ENCODE measurements at regions not wholly inside any gene's neighbourhood (a gene's known extent, or its start where the extent isn't known, plus 50 kb on each side); places are given as distances from the start of the nearest gene placed in this dataset.

GRCh38 chr15:62472616-62473299, 307.7 kb upstream of the C2CD4B start:
- intact Hi-C loops (cut with micrococcal nuclease), result no loop called here
- H3K27me3 ChIP-seq (replicated peaks in 1 of 4; ENCODE audit: control extremely low read depth in 1 of 4, control insufficient read depth in 3 of 4, insufficient read depth in 4 of 4, low read length in 3 of 4), result no peaks in the 10 kb centered on the region
- H3K27me3 Mint-ChIP-seq, result no peaks in the 10 kb centered on the region
- 87% methylated on average over 3 of the region's 6 CpGs for WGBS (ENCODE audit: insufficient coverage)
- H3K4me3 Mint-ChIP-seq, result no peak overlapping the region
- no peak for ATAC-seq (ENCODE audit: low read depth)
- no peak overlapping the region for H3K27ac Mint-ChIP-seq
- no peaks in the 10 kb centered on the region for H3K36me3 ChIP-seq (replicated peaks in 1 of 2; ENCODE audit: control extremely low read depth in 1 of 2, control insufficient read depth in 1 of 2, extremely low read depth in 1 of 2, insufficient read depth in 2 of 2, low read length in 1 of 2)
- DNase-seq, result no peak
- H3K9me3 Mint-ChIP-seq (ENCODE audit: insufficient read depth), result no peaks in the 10 kb centered on the region
- H3K9ac ChIP-seq (ENCODE audit: low read length), result no peak overlapping the region
- H3K4me1 Mint-ChIP-seq, result no peaks in the 10 kb centered on the region
- no peak overlapping the region for H3K4me3 ChIP-seq (ENCODE audit: control extremely low read depth in 1 of 5, extremely low read depth in 1 of 5, insufficient read depth in 1 of 5, low read depth in 2 of 5, low read length in 4 of 5)
- H3K4me2 ChIP-seq (replicated peaks; ENCODE audit: low read depth, low read length, poor library complexity, severe bottlenecking), result no peak overlapping the region
- no peaks in the 10 kb centered on the region for H3K79me2 ChIP-seq (ENCODE audit: control insufficient read depth, insufficient read depth, low read length)
- no peaks in the 10 kb centered on the region for H3K4me1 ChIP-seq (ENCODE audit: control insufficient read depth in 2 of 2, insufficient read depth in 2 of 2, low read length in 2 of 2)
- POLR2A ChIA-PET, result no interaction called here
- CTCF ChIA-PET, result no interaction called here
- H3K9me3 ChIP-seq (ENCODE audit: control extremely low read depth in 1 of 3, control insufficient read depth in 2 of 3, insufficient read depth in 1 of 3, low read length in 2 of 3), result no peaks in the 10 kb centered on the region
- no peak overlapping the region for H2AFZ ChIP-seq (ENCODE audit: insufficient read depth, low read depth, low read length, poor library complexity, severe bottlenecking)
- no peaks in the 10 kb centered on the region for H4K20me1 ChIP-seq (ENCODE audit: control insufficient read depth, insufficient read depth, low read length, poor library complexity, severe bottlenecking)
- no peak for TF ChIP-seq EZH2 (IDR thresholded peaks at IDR 0.05; ENCODE audit: borderline replicate concordance, insufficient read depth, low read depth, low read length, poor library complexity, severe bottlenecking)
- TF ChIP-seq CTCF (IDR thresholded peaks at IDR 0.05), result no peak
- no peak overlapping the region for H3K27ac ChIP-seq (ENCODE audit: low read length in 2 of 2)

GRCh38 chr15:62474021-62474770, 309.1 kb upstream of the C2CD4B start:
- Histone ChIP-seq H3K4me1 (ENCODE audit: control insufficient read depth in 2 of 2, insufficient read depth in 2 of 2, low read length in 2 of 2) (no peaks in the 10 kb centered on the region), H3K4me3 (ENCODE audit: control extremely low read depth in 1 of 5, extremely low read depth in 1 of 5, insufficient read depth in 1 of 5, low read depth in 2 of 5, low read length in 4 of 5) (no peak overlapping the region), H4K20me1 (ENCODE audit: control insufficient read depth, insufficient read depth, low read length, poor library complexity, severe bottlenecking) (no peaks in the 10 kb centered on the region), H3K36me3 (replicated peaks in 1 of 2; ENCODE audit: control extremely low read depth in 1 of 2, control insufficient read depth in 1 of 2, extremely low read depth in 1 of 2, insufficient read depth in 2 of 2, low read length in 1 of 2) (no peaks in the 10 kb centered on the region), H3K9ac (ENCODE audit: low read length) (no peak overlapping the region), H3K9me3 (ENCODE audit: control extremely low read depth in 1 of 3, control insufficient read depth in 2 of 3, insufficient read depth in 1 of 3, low read length in 2 of 3) (no peaks in the 10 kb centered on the region), H3K4me2 (replicated peaks; ENCODE audit: low read depth, low read length, poor library complexity, severe bottlenecking) (no peak overlapping the region), H2AFZ (ENCODE audit: insufficient read depth, low read depth, low read length, poor library complexity, severe bottlenecking) (no peak overlapping the region), H3K79me2 (ENCODE audit: control insufficient read depth, insufficient read depth, low read length) (no peaks in the 10 kb centered on the region), H3K27me3 (replicated peaks in 1 of 4; ENCODE audit: control extremely low read depth in 1 of 4, control insufficient read depth in 3 of 4, insufficient read depth in 4 of 4, low read length in 3 of 4) (no peaks in the 10 kb centered on the region), H3K27ac (ENCODE audit: low read length in 2 of 2) (no peak overlapping the region)
- no peak overlapping the region for H3K27ac Mint-ChIP-seq
- ChIA-PET POLR2A (no interaction called here), CTCF (no interaction called here)
- H3K9me3 Mint-ChIP-seq (ENCODE audit: insufficient read depth), result no peaks in the 10 kb centered on the region
- TF ChIP-seq EZH2 (IDR thresholded peaks at IDR 0.05; ENCODE audit: borderline replicate concordance, insufficient read depth, low read depth, low read length, poor library complexity, severe bottlenecking) (no peak), CTCF (IDR thresholded peaks at IDR 0.05) (no peak)
- ATAC-seq (ENCODE audit: low read depth) (no peak), DNase-seq (no peak)
- no peaks in the 10 kb centered on the region for H3K4me1 Mint-ChIP-seq
- no peak overlapping the region for H3K4me3 Mint-ChIP-seq
- WGBS (ENCODE audit: insufficient coverage), result 77% methylated on average over 7 of the region's 9 CpGs
- no peaks in the 10 kb centered on the region for H3K27me3 Mint-ChIP-seq
- intact Hi-C loops (cut with micrococcal nuclease), result no loop called here

Measured in B cell (primary cell).